PC-3 (cell line): ENCODE measurements at regions not wholly inside any gene's neighbourhood (a gene's known extent, or its start where the extent isn't known, plus 50 kb on each side); places are given as distances from the start of the nearest gene placed in this dataset.

ENCODE experiments used
- CTCF ChIP-seq: fragments of 300-600 bp; sonication (generic); conservative IDR thresholded peaks from 2 replicates; pipeline ENCODE4 v1.5.1; 2017; ENCODE audit warnings: antibody characterized with exemption, low read depth, mild to moderate bottlenecking, low read length
- EZH2phosphoT487 ChIP-seq: fragments of 300-600 bp; sonication (generic); IDR thresholded peaks from 2 replicates; pipeline ENCODE4 v1.6.1; 2018; ENCODE audit warnings: mild to moderate bottlenecking, antibody characterized with exemption, low read length, borderline replicate concordance

- no peak for TF ChIP-seq CTCF
- TF ChIP-seq EZH2phosphoT487 = no peak
Observed at GRCh38 chr20:19936466-19937200, 80.5 kb upstream of the NAA20 start.
